HG02610 (cell line): ENCODE measurements at regions not wholly inside any gene's neighbourhood (a gene's known extent, or its start where the extent isn't known, plus 50 kb on each side); places are given as distances from the start of the nearest gene placed in this dataset.

ENCODE experiments used
- ATAC-seq: cut with Tn5 transposase; IDR thresholded peaks from one replicate; pipeline ENCODE4 v1.9.1; 2021; ENCODE audit warnings: mild to moderate bottlenecking, moderate library complexity; ENCODE audit not compliant: unreplicated experiment

DNA sequence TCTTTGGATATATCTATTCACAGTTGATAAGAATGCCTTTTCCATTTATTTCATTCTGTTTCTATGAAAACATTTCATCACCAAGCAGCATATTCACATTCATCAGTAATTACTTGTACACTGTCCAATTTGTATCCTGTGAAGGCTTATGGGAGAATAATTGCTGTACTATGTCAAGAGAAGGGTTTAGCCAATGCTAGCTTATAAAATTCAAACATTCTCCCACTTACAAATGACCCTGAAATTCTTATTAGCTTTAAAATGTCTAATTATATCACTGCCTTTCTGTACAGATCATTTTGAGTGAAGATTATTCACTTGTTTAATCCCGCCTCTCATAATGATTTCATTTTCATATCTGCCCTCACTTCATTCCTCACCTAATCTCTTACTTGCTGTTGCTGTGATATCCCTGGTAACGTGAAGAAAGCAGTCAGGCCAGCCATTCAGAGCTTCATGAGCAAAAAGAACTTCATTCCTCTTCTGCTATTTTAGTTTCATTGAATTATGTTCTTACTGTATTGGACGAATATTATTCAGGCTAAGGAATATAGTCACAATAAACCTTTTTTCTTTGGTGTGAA lies 778.7 kb downstream of the OLFM4 start:
- no peak for ATAC-seq

DNA sequence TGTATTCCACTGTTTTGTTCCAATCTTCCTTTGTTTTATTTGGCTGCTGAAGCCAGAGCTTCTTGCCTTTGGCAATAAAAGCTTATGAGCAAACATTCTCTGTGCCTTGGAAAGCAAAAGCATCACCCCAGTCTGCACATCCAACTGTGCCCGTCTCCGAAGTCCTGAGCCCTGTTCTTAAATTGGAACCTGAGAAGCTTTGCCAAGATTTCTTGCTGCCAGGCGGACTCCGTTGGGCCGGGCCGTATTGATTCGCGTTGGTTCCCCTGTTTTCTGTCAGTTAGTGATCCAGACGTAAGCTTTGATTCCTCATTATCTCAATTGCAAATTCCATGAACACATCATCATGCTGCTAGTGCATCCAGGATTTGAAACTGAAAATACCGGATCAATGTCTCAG lies 793.0 kb downstream of the OLFM4 start:
- no peak for ATAC-seq

DNA sequence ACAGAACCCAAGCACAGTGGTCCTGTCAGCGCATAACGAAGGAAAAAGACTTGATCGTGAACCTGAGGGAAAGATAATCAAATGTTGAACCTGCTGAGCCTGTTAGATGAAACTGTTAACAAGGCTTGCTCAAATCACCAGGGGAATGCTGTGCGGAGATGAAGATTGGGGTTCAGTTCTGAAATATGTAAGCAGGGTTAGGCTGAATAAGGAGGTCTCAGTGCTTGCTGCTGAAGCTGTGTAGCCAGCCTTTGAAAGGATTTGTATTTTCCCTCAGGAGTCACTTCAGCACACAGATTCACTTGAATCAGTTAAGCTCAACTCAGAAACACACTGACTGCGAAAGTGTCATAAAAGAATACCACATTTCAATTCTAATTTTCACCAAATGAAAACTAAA lies 793.5 kb downstream of the OLFM4 start:
- ATAC-seq, result no peak

DNA sequence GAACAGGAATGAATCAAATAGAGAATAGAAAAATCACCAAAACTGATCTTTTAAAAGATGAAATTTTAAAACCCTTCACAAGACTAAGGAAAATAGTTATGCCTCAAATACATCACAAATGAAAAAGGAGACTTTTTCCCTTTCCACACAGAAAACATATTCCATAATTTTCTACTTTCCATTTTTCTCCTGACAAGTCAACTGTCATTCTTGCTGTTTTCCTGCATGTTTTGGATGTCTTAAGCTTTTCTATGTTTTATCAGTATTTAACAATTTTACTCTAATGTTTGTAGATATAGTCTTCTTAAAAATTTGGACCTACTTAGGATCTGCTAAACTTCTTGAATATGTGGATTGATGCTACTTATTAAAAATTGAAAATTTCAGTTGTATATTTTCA lies 810.8 kb downstream of the OLFM4 start:
- ATAC-seq, result no peak

GRCh38 chr13:53844473-53845146 lies 816.0 kb downstream of the OLFM4 start:
- no peak for ATAC-seq

- ATAC-seq, result no peak
Observed at GRCh38 chr13:53847502-53847901, 818.9 kb downstream of the OLFM4 start.

GRCh38 chr13:53848366-53848961 lies 819.9 kb downstream of the OLFM4 start:
- no peak for ATAC-seq

DNA sequence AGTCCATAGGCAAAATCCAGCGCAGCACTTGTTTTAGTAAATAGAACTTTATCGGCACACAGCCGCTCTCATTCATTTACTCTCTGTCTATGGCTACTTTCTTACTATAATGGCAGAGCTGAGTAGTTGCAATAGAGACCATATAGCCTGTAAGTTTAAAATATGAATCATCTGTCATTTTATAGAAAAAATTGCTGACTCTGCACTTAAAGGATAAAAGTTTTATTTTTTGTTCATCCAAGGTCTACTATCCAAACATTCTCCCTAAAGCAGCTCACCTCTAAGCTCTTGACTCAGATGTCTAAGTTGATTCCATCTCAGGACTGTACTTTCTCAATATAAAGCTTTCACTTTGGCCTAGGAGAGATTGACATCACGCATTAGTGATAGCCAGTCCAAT lies 825.7 kb downstream of the OLFM4 start:
- ATAC-seq, result no peak

GRCh38 chr13:53856573-53857195 lies 828.1 kb downstream of the OLFM4 start:
- ATAC-seq, result no peak

- ATAC-seq, result no peak
Observed at GRCh38 chr13:53863520-53863919, 834.9 kb downstream of the OLFM4 start.

DNA sequence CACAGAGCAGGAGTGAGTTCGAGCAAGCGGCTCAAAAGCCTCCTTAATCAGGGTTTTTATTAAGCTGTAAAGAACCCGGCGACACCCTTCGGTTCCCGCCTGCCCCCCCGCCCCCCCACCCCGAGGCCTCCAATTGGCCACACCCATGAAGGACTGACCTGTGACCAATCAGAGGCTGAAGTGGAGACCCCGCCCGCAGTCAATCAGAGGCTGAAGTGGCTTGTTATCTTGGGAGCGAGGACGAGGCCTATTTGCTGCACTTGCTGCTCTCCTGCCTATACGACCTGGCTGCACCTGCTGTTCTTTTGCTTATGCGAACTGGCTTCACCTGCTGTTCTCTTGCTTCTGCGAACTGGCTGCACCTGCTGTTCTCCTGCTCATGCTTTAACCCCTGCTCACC lies 844.9 kb downstream of the OLFM4 start:
- ATAC-seq, result no peak

- no peak for ATAC-seq
Observed at GRCh38 chr13:53878861-53879260, 850.2 kb downstream of the OLFM4 start.

DNA sequence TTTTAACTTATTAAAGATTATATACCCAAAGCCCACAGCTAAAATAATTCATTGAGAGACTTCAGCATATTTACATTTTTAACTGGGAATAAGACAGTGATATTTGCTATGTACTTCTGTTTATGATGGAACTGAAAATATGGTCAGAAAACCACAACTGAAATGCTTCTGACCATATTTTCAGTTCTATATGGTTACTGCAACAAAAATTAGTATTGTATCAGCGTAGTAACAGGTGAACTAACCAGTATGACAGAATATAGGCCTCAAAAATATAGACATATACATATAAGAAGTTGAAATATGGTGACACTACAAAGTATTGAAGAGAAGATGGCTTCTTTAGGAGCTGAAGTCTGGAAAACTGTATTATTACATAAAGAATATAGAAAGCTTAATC lies 857.4 kb downstream of the OLFM4 start:
- ATAC-seq, result peak; percentile 86

DNA sequence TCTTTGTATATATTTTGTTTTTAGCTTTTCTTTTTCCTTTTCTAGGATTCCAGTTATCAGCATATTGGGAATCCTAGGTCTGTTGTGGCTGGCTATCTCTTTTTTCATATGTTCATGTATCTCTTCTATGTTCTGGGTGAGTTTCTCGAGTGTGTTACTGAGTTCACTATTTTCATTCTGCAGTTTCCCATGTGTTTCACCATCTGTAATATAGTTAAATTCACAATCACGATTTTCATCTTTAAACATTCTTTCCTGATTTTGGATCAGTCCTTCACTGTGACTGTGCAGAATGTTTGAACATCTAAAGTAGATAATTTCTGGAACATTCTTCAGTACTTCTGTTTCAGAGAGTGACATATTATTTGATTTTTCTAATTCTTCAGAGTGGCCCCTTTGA lies 862.1 kb downstream of the OLFM4 start:
- ATAC-seq, result no peak

DNA sequence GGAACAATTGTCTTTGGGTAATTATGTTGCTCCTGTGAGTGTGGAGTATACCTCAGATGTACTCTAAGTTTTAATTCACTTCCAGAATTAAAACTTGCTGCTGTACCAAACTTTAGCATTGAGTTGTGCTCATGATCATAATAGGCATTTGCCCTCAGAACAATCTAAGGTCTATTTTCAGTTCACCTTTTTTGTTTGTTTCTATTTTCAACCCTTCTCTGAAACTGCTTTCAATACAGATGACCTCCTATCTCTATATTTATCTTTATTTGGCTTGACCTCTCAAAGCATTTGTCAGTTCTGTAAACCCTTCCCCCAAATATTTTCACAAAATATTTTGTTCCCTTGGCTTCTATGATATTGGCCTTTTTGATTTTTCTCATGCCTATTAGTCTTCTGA lies 873.0 kb downstream of the OLFM4 start:
- ATAC-seq, result peak; percentile 67

GRCh38 chr13:53907891-53908290 lies 879.3 kb downstream of the OLFM4 start:
- ATAC-seq, result no peak

GRCh38 chr13:53920916-53921315 lies 892.3 kb downstream of the OLFM4 start:
- no peak for ATAC-seq

GRCh38 chr13:53921473-53921872 lies 892.9 kb downstream of the OLFM4 start:
- no peak for ATAC-seq

GRCh38 chr13:53941588-53942190 lies 913.1 kb downstream of the OLFM4 start:
- ATAC-seq, result no peak

DNA sequence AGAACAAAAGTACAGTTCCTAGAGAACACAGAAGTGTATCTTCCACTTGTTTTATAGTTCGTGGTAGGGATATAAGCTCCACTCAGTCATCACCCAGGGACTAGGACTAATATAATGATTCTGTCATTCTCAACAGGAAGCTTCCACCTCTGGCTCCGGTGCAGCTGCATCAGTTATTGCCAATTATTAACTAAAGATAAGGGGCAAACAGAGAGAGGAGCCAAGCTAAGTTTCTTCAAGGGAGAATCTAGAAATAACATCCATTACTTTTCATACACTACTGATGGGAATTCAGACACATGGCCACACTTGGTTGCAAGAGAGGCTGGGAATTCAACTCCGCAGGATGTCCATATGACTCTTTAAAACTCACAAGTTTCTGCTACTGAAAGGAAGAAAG lies 917.9 kb downstream of the OLFM4 start:
- ATAC-seq, result no peak

- no peak for ATAC-seq
Observed at GRCh38 chr13:53953183-53953582, 924.6 kb downstream of the OLFM4 start.
